Astrocyte (in vitro differentiated cells and primary cell): ENCODE measurements at regions not wholly inside any gene's neighbourhood (a gene's known extent, or its start where the extent isn't known, plus 50 kb on each side); places are given as distances from the start of the nearest gene placed in this dataset.

Experiments used
- DNase-seq: peaks from one replicate; pipeline ENCODE4 v3.0.0-alpha.2; 2010; ENCODE audit warnings: low read depth
- FAIRE-seq: peaks from 2 replicates; lab custom pipeline; 2011; peaks lifted over from hg19 to GRCh38; lab: Jason Lieb, UNC
- H2AFZ ChIP-seq: 2 replicates; pipeline ENCODE4 v1.6.0; 2012; ENCODE audit warnings: low read depth, low read length, inconsistent platforms
- H3K27ac ChIP-seq: 2 replicates; pipeline ENCODE4 v1.5.1; 2011; ENCODE audit warnings: low read depth, low read length, inconsistent platforms
- H3K27me3 ChIP-seq: 2 replicates; pipeline ENCODE4 v1.6.0; 2011; ENCODE audit warnings: low read length, inconsistent platforms; ENCODE audit not compliant: insufficient read depth
- H3K36me3 ChIP-seq: 2 replicates; pipeline ENCODE4 v1.5.1; 2011; ENCODE audit warnings: low read length, inconsistent platforms; ENCODE audit not compliant: insufficient read depth
- H3K4me1 ChIP-seq: 2 replicates; pipeline ENCODE4 v1.5.1; 2011; ENCODE audit warnings: low read length, inconsistent platforms; ENCODE audit not compliant: insufficient read depth
- H3K4me2 ChIP-seq: 2 replicates; pipeline ENCODE4 v1.6.0; 2012; ENCODE audit warnings: low read length, inconsistent platforms
- H3K4me3 ChIP-seq: 2 replicates; pipeline ENCODE4 v1.5.1; 2011; ENCODE audit warnings: low read depth, mild to moderate bottlenecking, low read length, inconsistent platforms; ENCODE audit not compliant: insufficient read depth
- H3K79me2 ChIP-seq: 2 replicates; pipeline ENCODE4 v1.6.0; 2012; ENCODE audit warnings: mild to moderate bottlenecking, low read length, inconsistent platforms; ENCODE audit not compliant: insufficient read depth
- H3K9ac ChIP-seq: 2 replicates; pipeline ENCODE4 v1.6.0; 2012; ENCODE audit warnings: mild to moderate bottlenecking, low read length, inconsistent platforms
- H3K9me3 ChIP-seq: 2 replicates; pipeline ENCODE4 v1.5.1; 2012; ENCODE audit warnings: low read depth, mild to moderate bottlenecking, low read length, inconsistent platforms; ENCODE audit not compliant: insufficient read depth
- H4K20me1 ChIP-seq: 2 replicates; pipeline ENCODE4 v1.6.0; 2012; ENCODE audit warnings: low read length, inconsistent platforms; ENCODE audit not compliant: insufficient read depth
- H3K27ac Mint-ChIP-seq: one replicate; pipeline ENCODE4 v1.8.0; 2021; ENCODE audit warnings: mild to moderate bottlenecking, mixed read lengths; ENCODE audit not compliant: unreplicated experiment
- H3K27me3 Mint-ChIP-seq: one replicate; pipeline ENCODE4 v1.8.0; 2021; ENCODE audit warnings: low read depth, mixed read lengths; ENCODE audit not compliant: unreplicated experiment
- H3K36me3 Mint-ChIP-seq: one replicate; pipeline ENCODE4 v1.8.0; 2021; ENCODE audit warnings: low read depth, mixed read lengths; ENCODE audit not compliant: unreplicated experiment
- H3K4me1 Mint-ChIP-seq: one replicate; pipeline ENCODE4 v1.8.0; 2021; ENCODE audit warnings: low read depth, mixed read lengths; ENCODE audit not compliant: unreplicated experiment
- H3K4me3 Mint-ChIP-seq: one replicate; pipeline ENCODE4 v1.8.0; 2021; ENCODE audit warnings: mild to moderate bottlenecking, moderate library complexity, mixed read lengths; ENCODE audit not compliant: unreplicated experiment
- H3K9me3 Mint-ChIP-seq: one replicate; pipeline ENCODE4 v1.8.0; 2021; ENCODE audit warnings: mild to moderate bottlenecking, mixed read lengths; ENCODE audit not compliant: unreplicated experiment
- CTCF ChIP-seq: IDR thresholded peaks from 2 replicates; pipeline ENCODE4 v1.5.1; 2011; ENCODE audit warnings: low read depth, mild to moderate bottlenecking, inconsistent platforms, low read length, moderate library complexity; ENCODE audit not compliant: insufficient read depth
- EZH2 ChIP-seq: IDR thresholded peaks from 2 replicates; pipeline ENCODE4 v1.6.1; 2012; ENCODE audit warnings: mild to moderate bottlenecking, low read length, inconsistent platforms; ENCODE audit not compliant: insufficient read depth

- Histone ChIP-seq H3K9me3 (no peaks in the 10 kb centered on the region), H4K20me1 (peaks cover 20% of the 10 kb centered on the region), H3K27me3 (no peaks in the 10 kb centered on the region), H3K79me2 (peaks cover 28% of the 10 kb centered on the region), H3K36me3 (no peaks in the 10 kb centered on the region), H2AFZ (no peak overlapping the region), H3K27ac (no peak overlapping the region), H3K4me1 (peaks cover 7% of the 10 kb centered on the region), H3K4me2 (no peak overlapping the region), H3K9ac (no peak overlapping the region), H3K4me3 (no peak overlapping the region)
- TF ChIP-seq EZH2 (no peak), CTCF (no peak)
- DNase-seq = no peak
- no peak for FAIRE-seq
- Mint-ChIP-seq H3K36me3 (peaks cover 14% of the 10 kb centered on the region), H3K9me3 (no peaks in the 10 kb centered on the region), H3K4me1 (peaks cover 12% of the 10 kb centered on the region), H3K27ac (no peak overlapping the region), H3K27me3 (no peaks in the 10 kb centered on the region), H3K4me3 (no peak overlapping the region)
Measured at GRCh38 chr16:31710880-31711279, 162.7 kb upstream of the ZNF267 start.

- DNase-seq (no peak), FAIRE-seq (no peak)
- Histone ChIP-seq H3K4me2 (no peak overlapping the region), H3K4me1 (peaks cover 7% of the 10 kb centered on the region), H3K36me3 (no peaks in the 10 kb centered on the region), H3K27ac (no peak overlapping the region), H3K9me3 (no peaks in the 10 kb centered on the region), H3K9ac (no peak overlapping the region), H3K4me3 (no peak overlapping the region), H4K20me1 (peaks cover 25% of the 10 kb centered on the region), H3K27me3 (no peaks in the 10 kb centered on the region), H2AFZ (no peak overlapping the region), H3K79me2 (peaks cover 33% of the 10 kb centered on the region)
- H3K4me3 Mint-ChIP-seq = no peak overlapping the region
- H3K27ac Mint-ChIP-seq = no peak overlapping the region
- TF ChIP-seq CTCF (no peak), EZH2 (no peak)
- peaks cover 10% of the 10 kb centered on the region for H3K36me3 Mint-ChIP-seq
- peaks cover 12% of the 10 kb centered on the region for H3K4me1 Mint-ChIP-seq
- no peaks in the 10 kb centered on the region for H3K9me3 Mint-ChIP-seq
- H3K27me3 Mint-ChIP-seq = no peaks in the 10 kb centered on the region
Measured at GRCh38 chr16:31711344-31711845, 162.2 kb upstream of the ZNF267 start.

GRCh38 chr16:31712064-31712540 is 161.5 kb upstream of the ZNF267 start:
- no peaks in the 10 kb centered on the region for H3K27me3 ChIP-seq
- no peak overlapping the region for H2AFZ ChIP-seq
- no peak for TF ChIP-seq EZH2
- TF ChIP-seq CTCF = no peak
- H3K36me3 ChIP-seq = no peaks in the 10 kb centered on the region
- H3K27me3 Mint-ChIP-seq = no peaks in the 10 kb centered on the region
- H3K9ac ChIP-seq = no peak overlapping the region
- DNase-seq = no peak
- H3K4me3 ChIP-seq = no peak overlapping the region
- H3K79me2 ChIP-seq = peaks cover 34% of the 10 kb centered on the region
- FAIRE-seq = no peak
- H3K27ac Mint-ChIP-seq = no peak overlapping the region
- H3K4me1 Mint-ChIP-seq = peaks cover 12% of the 10 kb centered on the region
- H3K9me3 Mint-ChIP-seq = no peaks in the 10 kb centered on the region
- H3K4me3 Mint-ChIP-seq = peak overlapping the region; percentile 58
- H3K27ac ChIP-seq = no peak overlapping the region
- H3K4me1 ChIP-seq = peaks cover 7% of the 10 kb centered on the region
- H3K4me2 ChIP-seq = no peak overlapping the region
- peaks cover 10% of the 10 kb centered on the region for H3K36me3 Mint-ChIP-seq
- peaks cover 26% of the 10 kb centered on the region for H4K20me1 ChIP-seq
- H3K9me3 ChIP-seq = no peaks in the 10 kb centered on the region
